Epithelial cell of proximal tubule (primary cell): ENCODE measurements at regions not wholly inside any gene's neighbourhood (a gene's known extent, or its start where the extent isn't known, plus 50 kb on each side); places are given as distances from the start of the nearest gene placed in this dataset.
A peak's percentile ranks its signal among the peaks of the same experiment; 100 is the strongest.

Source experiments
- DNase-seq: peaks from one replicate; pipeline ENCODE4 v3.0.0-alpha.2; 2011; ENCODE audit warnings: low read depth
- H3K4me3 ChIP-seq: 2 replicates; pipeline ENCODE4 v1.5.1; 2011; ENCODE audit warnings: low read depth, mild to moderate bottlenecking, low read length
- TF ChIP-seq, protein P1 (sequence below): conservative IDR thresholded peaks from 2 replicates; pipeline ENCODE4 v1.5.1; 2012; ENCODE audit warnings: low read depth, mild to moderate bottlenecking, low read length

DNA sequence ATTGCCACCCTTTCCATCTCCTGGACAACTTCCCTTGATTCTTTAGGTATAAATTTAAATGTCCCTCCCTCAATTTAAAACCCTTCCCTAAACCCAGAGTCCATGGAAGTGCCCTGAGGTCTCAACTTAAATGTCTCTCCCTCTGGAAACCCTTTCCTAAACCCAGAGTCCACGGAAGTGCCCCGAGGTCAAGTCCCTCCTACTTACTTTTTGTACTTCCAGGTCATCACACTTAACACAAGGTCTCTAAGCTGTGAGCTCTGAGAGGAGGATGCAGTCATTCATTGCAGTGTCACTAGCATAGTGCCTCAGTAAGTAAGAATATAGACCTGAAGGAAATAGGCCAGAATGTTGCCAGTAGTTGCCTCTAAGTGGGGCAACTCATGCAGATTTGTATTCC lies 78.2 kb upstream of the BNC1 start:
- DNase-seq: no peak
- no peak overlapping the region for H3K4me3 ChIP-seq
- TF ChIP-seq, protein P1, sequence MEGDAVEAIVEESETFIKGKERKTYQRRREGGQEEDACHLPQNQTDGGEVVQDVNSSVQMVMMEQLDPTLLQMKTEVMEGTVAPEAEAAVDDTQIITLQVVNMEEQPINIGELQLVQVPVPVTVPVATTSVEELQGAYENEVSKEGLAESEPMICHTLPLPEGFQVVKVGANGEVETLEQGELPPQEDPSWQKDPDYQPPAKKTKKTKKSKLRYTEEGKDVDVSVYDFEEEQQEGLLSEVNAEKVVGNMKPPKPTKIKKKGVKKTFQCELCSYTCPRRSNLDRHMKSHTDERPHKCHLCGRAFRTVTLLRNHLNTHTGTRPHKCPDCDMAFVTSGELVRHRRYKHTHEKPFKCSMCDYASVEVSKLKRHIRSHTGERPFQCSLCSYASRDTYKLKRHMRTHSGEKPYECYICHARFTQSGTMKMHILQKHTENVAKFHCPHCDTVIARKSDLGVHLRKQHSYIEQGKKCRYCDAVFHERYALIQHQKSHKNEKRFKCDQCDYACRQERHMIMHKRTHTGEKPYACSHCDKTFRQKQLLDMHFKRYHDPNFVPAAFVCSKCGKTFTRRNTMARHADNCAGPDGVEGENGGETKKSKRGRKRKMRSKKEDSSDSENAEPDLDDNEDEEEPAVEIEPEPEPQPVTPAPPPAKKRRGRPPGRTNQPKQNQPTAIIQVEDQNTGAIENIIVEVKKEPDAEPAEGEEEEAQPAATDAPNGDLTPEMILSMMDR: no peak

DNA sequence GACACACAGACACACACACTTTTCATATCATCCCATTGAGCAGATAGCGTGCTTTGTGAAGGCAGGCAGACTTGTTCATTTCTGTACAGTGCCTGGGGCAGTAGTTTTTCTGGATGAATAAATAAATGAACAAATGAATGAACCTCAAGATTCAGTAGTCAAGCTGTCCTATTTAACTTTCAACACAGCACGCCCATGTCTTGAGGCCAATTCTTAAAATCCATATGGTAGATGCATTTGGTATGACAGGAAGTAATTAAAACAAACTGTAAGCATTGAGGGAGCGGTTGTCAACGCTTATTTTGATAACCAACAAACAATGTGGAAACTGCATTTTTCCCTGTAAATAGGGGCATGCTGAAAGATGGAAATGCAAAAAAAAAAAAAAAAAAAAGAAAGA lies 80.0 kb upstream of the BNC1 start:
- DNase-seq: no peak
- TF ChIP-seq, protein P1: no peak
- H3K4me3 ChIP-seq: no peak overlapping the region

DNA sequence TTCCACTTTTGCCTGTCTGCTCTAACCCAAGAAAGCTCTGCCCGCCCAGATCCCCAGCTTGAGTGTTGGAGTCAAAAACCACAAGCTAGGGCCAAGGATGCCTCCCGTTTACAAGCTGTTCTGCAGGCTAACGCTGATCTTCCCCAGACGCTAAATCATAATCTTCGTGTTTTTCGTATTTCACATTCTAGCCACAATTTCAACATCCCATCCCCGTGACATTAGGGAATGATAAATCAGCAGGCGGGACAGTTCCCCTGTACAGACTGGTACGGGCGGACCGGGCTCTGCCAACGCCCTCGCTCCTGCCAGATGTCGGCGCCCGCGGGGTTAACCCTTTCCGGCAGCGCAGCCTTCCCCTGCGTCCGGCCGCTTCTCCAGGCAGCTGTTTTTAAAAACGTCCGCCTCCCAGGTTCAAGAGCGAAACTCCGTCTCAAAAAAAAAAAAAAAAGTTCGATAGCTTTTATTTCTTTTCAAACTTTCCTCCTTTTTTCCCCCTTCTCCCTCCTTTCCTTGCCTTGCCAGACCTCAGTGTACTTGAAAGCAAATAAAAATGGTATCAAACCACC lies 81.0 kb upstream of the BNC1 start:
- no peak for DNase-seq
- TF ChIP-seq, protein P1: no peak

DNA sequence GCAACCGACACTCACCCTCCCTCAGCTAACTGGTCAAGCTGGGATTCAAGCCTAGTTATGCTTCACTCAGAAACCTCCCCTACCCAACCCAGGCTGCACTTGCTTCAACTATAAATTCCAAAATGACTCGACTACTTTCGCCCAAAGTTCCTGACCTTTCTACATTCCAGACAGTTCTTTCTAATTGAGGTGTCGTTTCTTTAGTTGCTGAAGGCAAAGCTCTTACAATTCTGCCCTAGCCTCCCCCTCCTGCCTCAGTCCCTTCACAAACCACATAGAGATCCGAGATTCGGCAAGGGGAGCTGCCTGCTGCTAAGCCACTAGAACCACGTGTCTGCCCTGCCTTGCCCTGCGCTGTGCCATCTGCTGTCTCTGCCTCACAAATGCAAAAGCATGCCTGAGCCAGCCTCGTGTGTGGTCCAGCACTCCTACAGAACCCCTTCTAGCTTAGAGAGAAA lies 74.7 kb upstream of the SH3GL3 start:
- peak overlapping the region; percentile 7 for H3K4me3 ChIP-seq
- TF ChIP-seq, protein P1: peak; percentile 14
- DNase-seq: no peak

More for the DNA sequence above, 81.0 kb upstream of the BNC1 start:
- peak overlapping the region; percentile 52 for H3K4me3 ChIP-seq

DNA sequence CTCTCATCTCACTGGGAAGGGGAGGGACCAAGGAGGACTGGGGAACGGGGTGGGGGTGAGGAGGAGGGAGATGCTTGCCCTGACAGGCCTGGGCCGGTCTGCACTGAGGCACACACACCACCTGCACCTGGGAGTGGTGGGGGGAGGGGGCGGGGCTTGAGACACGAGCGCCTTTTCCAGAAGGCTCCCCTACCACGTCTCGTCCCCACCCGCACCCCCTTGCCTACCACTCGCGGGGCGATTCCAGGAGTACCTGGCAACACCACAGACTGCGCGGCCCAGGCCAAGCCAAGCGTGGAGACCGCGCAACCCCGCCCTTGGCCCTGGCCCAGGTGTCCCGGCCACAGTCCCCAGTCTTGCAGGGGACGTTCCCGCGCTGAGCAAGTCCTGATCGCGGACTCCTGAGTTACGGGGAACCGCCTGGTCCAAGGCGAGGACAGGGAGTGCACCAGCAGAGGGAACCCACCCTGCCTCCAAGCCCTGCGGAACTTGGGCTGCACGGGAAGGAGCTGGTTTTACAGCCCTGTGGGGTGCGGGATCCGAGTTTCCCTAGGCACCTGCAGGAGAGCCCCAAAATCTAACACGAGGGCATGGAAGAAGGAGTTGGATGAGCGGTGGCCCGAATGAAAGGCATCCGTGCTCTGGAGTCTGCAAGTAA lies 68.1 kb upstream of the SH3GL3 start:
- no peak for DNase-seq
- TF ChIP-seq, protein P1: peak; percentile 15
- peak overlapping the region; percentile 36 for H3K4me3 ChIP-seq

DNA sequence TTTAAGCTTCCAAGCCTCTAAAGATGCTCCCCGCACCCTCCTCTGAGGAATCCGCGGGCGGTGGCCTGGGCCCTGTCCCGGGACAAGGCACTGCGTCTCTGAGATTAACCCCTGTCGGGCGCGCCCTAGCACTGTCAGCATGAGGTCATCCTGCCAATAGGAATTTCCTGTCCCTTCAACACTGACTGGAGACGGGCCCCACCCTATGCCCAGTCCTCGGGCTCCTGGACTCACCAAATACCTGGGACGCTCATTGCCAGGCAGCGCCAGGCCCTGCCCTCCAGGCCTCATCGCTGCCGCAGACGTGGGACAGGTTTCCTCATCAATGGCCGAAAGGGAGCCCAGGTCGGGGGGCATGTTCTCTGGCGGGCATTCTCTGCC lies 67.6 kb upstream of the SH3GL3 start:
- H3K4me3 ChIP-seq: peak overlapping the region; percentile 36
- no peak for DNase-seq
- TF ChIP-seq, protein P1: no peak

DNA sequence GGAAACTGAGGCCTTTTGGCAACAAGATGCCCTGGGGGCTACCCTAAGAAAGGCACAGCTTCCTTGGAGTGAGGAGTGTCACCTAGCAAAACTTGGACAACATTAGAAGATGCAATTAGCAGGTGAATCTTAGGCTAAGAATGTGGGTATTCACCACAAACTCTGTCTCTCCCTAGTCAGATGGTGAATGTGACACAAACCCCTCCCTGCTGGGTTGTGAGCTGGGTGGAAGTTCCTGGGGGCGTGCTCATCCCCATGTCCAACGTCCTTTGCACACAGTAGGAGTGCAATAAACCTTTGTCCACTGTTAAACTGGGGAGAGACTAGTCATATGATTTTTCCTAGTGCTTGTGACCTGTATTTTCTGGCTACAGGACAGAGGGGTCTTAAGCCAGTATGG lies 67.1 kb upstream of the SH3GL3 start:
- H3K4me3 ChIP-seq: peak overlapping the region; percentile 36
- no peak for DNase-seq
- TF ChIP-seq, protein P1: no peak
